8988T (cell line): ENCODE measurements at regions not wholly inside any gene's neighbourhood (a gene's known extent, or its start where the extent isn't known, plus 50 kb on each side); places are given as distances from the start of the nearest gene placed in this dataset.

ENCODE experiments used
- DNase-seq: peaks from one replicate; pipeline ENCODE4 v3.0.0; 2011

DNA sequence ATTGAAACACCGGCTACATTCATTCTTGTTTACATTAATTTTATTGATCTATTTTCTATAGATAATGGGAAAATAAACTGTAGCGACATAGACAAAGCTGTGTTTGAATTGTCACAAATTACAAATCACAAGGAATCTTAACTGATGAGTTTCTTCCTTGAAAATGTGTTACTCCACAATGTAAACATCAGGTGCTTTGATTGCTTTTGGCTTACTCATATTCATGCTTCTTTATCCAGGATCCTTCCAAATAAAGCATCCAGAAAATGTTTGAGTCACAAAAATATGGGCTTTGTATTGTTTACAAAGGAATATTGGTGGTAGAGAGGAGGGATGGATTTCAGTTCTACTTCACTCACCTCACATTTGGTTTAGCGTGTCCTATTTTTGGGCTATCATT, 64.0 kb downstream of the BMP2 start:
- DNase-seq, result no peak

DNA sequence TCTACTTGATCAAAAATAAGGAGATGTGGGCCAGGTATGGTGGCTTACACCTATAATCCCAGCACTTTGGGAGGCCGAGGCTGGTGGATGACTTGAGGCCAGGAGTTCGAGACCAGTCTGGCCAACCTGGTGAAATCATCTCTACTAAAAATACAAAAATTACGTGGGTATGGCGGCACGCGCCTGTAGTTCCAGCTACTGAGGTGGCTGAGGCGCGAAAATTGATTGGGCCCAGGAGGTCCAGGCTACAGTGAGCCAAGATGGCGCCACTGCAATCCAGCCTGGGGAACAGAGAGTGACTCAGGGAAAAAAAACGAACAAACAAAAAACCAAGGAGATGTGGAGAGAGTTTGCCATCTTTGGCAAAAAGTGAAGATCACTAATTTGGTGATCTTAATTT, 65.3 kb downstream of the BMP2 start:
- DNase-seq, result no peak

DNA sequence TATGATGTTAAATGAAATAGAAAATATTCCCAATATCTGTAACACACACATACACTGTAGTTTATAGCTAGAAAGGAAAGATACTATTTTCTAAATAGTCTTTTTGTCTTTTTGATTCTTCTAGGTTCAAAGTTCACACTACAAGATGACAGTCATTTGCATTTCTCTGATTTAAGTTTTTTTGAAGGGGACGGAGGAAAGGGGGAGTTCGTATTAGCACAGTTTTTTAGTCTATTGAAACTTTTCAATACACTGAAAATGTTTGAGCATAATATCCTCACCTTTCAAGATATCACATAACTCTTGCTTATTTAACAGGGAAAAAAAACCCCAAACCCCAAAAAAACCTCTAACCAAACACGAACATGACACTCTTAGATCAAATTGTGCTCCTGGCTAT, 68.1 kb downstream of the BMP2 start:
- DNase-seq, result no peak

DNA sequence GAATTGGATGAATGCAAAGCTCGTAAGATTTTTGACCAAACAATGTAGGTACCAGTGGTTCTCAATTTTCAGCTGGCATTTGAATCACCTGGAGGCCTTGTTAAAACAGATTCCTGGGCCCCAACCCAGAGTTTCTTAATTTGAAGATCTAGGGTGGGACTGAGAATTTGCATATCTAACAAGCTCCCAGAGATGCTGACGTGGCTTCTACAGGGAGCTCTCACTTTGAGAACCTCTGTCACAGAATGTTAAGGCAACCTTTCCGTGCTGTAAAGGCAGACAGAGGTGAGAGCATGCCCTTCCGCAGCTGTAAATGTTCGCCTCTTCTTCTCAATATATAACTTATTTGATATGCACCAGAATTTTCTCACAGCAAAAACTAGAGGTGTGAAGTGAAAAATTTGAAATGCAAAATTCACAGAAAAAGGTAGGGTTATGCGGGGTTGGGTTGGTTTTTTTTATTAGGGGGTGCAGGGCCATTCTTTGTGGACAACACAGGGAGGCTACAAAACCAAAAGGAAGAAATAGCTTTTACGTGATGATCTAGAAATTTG, 69.4 kb downstream of the BMP2 start:
- no peak for DNase-seq

DNA sequence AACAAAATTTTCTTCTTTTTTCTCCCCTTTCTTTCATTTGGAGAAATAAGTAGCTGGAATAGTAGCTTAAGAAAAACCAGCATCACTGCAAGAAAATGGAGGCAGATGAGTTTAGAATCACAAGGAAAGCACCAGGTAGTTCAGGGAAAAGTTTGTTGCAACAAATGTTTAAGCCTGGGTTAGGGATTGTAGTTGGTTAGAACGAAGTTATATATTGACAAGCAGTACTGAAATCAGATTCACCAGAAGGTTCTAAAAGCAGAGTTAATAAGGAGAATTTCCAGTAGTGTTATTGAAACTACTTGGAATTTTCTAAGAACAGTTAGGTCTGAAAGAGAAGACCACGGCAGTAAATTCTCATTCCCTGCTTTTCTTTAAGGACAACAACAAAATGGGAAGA, 70.2 kb downstream of the BMP2 start:
- no peak for DNase-seq

DNA sequence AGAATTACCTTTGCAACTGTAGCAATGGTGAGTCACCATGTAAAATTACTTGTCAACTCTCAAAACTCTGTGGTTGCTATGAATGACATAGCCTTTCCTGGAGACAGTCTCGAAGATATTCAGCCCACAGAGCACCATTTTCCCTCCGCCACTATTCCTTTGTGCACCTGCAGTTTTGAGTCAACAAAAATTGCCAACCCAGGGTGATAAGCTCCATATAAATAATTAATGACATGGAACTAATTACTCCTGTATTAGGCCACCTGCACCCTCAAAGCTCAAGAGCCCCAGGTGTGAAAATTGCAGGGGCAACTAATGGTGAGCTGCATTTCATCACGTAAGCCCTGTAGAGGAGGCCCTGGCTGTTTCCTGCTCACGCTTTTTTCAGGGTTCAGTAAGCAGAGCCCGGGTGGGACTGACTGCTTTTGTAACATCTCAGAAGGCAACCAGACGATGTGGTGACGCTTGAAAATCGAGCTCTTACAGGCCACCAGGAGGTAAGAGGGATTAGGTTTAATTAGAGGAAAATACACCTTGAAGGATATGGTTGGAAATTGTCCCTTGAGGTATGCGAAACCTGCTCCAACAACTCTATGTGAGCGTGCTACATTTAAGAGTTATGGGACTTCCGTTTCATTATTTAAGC, 70.8 kb downstream of the BMP2 start:
- no peak for DNase-seq

DNA sequence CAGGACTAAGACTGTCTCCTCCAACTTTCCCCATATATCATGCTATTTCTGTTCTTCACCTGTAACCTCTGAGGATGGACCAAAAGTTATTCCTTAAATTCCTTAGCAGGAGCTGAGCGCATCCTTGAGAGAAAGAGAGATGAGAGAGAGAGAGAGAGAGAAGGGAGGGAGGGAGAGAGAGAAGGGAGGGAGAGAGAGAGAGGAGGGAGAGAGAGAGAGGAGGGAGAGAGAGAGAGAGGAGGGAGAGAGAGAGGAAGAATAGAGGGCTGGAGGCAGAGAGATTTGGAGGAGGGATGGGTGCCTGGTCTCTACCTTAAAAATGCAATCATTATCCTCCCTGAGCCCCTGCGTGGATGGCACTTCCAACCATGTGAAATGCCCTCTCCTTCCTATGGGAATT, 73.6 kb downstream of the BMP2 start:
- no peak for DNase-seq

DNA sequence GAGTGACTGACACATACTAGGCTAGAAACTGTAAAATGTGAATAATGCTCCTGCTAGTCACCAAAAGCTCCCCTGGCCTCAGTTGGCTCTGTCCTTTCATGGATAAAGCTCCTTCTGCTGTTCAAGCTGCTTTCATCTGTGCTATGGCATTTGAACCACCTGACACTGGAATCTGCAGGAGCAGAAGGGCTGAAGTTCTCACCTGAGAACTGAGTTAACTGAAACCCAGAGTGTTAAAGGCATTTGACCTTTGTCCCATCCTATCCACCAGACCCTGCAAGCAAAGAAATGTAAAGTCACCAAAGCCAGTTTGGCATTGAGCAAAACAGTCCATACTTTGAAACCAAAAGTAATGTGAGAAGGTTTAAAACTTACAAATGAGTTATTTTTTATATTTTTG, 77.7 kb downstream of the BMP2 start:
- DNase-seq, result no peak

DNA sequence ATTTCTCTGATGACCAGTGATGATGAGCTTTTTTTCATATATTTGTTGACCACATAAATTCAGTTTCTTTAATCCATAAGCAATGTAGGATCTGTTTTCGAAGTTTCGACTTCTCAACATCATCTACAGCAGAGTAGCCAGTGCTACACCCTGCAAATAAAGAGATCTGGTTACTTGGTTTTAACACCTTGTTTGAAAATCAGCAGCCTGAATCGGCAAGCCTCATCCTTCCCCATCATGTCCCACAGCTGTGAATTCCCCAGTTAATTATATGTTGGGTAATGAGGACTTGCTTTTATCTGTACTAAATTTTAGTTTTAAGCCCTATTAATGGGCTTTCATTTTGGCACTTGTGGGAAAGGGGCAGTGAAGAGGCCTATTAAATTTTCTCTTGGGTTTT, 80.6 kb downstream of the BMP2 start:
- DNase-seq, result no peak

DNA sequence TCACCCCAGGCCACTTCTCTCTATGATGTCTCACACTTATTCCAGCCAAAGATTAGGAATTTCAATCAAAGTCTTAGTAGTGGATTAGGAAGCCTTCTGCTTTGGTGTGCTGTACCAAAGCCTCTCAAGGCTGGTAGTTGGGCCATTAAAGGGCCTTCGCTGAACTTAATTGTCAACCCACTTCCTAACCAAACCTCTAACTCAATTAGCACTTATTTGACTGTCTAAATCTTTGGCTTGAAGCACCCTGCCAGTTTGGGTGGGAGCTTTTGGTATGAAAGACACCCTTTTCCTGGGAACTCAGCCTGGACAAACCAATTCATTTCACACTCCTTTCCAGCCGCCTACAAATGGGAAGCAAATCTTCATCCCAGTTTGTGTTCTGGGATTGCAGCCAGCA, 81.5 kb downstream of the BMP2 start:
- DNase-seq, result no peak

DNA sequence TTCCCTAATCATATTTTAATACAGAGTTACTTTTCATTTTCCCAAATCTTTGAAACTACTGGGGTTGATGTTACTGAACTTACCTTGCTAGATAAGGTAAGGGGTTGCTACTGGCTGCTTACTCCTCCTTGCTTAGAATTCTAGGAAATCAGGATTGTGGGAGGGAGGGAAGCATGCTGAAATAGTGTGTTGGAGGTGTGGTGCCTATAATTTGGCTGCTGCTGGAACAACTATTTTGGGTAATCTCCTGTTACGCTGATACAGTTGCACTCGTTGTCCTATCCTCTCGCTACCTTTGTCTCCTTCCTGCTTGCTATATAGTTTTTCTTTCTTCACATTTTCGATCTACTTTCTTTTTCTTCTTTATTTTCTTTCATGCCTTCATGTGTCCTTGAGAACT, 83.7 kb downstream of the BMP2 start:
- DNase-seq, result no peak

DNA sequence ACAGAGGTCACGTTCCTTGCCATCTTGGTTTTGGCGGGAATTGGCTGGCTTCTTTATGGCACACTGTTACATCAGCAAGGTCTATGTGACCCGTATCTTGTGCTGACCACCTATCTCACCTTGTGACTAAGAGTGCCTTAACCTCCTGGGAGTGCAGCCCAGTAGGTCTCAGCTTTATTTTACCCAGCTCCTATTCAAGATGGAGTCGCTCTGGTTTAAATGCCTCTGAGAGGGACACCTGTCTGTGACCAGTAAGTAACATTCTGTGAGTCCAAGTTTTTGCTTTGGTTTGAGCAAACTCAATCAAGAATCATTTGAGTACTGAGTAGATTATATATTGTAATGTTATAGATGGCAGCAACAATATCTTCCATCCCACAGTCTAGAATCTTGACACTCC, 85.0 kb downstream of the BMP2 start:
- no peak for DNase-seq

DNA sequence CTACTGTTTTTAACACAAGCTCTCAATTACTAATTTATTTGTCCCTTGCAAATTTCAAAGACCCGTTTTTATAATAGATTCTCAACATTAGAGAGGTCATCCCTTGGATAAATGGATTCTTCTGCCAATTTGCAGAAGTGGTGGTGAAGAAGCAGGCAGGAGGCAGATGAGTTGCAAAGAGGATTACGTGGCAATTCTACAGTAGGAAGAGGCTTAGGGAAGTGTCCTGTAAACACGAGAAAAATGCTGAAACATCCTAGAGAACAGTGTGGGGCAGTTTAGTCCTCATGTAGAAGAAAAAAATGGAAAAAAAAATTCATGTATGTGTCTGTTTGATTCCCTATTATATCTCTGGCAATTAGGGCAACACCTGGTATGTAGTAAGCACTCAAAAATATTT, 87.6 kb downstream of the BMP2 start:
- DNase-seq, result no peak

DNA sequence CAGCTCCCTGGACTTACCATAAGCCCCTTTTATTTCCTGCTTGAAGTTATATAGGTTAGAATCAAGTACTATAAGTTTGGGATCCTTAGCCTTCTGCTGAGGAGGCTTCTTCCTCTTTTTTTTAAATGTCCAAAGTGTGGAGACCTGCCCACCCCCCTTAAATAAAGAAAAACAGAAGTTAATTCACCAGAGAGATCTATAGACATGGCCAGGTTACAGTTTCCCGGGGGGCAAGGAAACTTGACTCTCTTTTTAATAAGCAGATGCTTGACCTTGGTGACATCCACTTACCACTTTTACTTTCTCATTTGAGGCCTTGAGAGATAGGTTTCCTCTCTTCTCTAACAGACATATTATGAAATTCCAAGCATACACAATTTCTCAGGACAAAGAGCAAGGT, 88.3 kb downstream of the BMP2 start:
- no peak for DNase-seq

DNA sequence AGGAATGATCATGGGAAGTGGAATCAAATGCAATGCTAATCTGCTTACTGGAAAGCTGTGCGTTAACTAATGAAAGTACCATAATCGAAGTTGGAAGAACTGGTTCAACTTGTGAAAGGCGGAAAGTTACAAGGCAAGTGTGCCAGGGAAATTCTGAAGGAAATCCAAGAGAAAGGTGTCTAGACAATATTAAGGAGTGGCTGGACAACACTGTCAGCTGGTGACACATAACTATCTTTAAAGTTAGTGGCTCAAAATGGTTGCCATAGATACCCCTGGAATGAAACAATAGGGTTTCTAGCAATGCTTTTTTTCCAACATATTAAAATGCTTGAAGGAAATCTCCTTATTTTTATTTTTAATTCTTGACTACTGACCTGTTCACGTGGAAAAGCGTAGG, 90.4 kb downstream of the BMP2 start:
- no peak for DNase-seq

DNA sequence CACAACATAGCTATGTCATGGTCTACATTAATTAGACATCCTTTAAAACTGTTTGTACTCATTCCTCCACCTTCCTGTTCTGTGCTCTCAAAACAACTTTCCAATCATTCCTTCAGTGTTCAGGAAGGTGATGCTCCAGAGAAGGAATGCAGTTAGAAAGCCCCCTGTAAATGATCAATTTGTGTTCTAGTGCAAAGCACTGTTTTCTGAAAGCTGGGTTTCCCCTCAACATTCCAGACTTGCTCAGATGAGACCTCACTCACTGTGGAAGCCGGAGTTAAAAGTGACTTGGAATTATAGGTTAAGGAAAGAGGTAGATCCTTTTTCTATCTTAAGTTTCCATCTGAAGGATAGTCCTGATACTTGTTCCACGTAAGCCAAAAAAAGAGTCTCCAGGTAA, 95.9 kb downstream of the BMP2 start:
- DNase-seq, result no peak

DNA sequence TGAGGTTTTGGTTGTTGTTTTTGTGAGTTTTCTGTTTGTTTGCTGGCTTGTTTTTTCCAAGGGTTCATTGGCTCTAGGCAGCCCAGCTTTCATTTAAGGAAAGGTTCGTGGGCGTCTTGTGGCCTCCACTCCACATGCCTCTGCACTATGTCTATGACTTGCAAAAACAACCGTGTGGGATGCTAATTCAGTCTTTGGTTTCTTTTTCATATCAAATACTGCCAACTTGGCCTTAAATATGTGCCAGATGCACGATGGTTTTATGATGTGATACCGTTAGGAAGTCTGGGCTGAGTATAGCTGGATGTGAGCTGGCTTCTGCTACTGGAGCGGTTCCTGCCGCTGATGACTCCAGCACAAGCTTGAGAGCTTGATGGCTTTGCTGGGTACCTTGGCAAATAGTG, 96.3 kb downstream of the BMP2 start:
- no peak for DNase-seq

DNA sequence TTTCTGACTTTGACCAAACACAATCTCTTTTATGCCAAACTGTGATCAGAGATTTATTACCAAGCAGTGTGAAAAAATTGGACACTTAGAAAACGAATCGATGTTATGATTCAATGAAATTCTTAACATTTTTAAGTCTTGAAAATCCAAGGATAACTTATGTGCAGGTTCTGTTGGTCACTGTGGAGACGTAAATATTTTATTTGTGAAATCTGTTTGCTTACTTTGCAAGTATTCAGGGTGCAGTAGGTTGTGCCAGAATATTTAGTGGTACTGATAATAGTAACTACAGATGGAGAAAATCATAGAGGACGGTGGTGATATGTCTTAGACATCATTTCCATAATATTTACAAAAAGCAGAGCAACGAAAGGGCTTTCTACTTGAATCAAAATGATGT, 97.3 kb downstream of the BMP2 start:
- DNase-seq, result no peak

DNA sequence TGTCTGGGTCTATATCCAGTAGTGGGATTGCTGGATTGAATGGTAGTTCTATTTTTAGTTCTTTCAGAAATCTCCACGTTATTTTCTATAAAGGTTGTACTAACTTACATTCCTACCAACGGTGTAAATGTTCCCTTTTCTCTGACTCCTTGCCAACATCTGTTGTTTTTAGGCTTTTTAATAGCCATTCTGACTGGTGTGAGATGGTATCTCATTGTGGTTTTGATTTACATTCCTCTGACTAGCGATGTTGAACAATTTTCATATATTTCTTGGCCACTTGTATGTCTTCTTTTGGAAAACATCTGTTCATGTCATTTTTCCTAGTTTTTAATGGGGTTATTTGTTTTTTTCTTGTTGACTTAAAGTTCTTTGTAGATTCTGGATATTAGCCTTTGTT, 99.3 kb downstream of the BMP2 start:
- DNase-seq, result no peak

DNA sequence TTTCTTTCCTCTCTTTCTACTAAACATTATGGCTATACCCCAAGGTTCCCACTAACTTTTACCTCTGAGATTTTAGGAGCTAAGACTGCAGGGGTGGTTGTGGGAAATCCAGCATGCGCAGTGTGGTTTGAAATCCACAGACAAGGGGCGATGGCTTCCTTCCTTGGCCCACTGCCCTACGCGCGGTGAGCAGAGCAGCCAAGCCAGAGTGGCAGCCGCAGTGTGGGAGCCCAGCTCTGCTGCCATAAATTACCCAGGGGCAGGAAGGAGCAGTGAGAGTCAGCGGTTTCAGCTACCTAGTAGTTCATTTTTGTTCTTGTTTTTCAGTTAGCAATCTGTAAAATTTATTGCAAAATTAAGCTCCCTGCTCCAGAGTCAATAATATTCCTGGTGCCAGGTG, 101.4 kb downstream of the BMP2 start:
- no peak for DNase-seq

DNA sequence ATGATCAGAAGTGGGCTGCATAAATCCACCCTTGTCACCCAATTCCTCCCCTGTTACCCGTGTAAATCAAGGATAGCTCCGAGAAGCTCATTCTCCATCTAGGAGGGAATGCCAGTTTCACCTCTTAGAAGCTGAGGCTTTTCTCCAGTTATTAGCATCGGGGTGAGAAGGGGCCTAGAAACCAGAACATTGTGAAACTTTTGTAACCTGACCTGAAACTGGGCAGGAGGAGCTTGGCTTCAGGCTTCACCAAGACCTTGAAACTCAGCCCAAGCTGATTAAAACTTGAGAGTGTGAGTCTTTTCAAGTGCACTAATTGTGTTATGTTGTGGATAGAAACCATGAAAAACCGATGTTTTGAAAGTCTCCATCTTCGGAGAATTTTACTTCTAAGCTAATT, 103.1 kb downstream of the BMP2 start:
- DNase-seq, result no peak

DNA sequence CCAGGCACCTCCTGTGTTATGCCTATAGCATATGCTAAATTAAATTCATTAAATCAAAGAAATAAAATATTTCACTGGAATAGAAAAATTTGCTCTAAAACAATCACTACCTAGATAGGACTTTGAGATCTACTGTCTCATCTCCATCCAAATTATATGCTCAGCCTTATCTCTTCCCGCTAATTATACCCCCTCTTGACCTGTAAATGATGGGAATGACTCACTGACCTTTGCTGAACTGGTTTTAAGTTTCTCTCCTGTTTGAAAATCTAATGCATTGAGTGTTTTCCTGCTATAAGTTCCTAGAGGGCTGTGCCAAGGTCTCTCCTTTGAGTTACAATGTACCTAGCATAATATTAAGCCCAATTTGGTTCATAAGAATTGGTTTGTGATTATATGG, 110.1 kb downstream of the BMP2 start:
- no peak for DNase-seq

DNA sequence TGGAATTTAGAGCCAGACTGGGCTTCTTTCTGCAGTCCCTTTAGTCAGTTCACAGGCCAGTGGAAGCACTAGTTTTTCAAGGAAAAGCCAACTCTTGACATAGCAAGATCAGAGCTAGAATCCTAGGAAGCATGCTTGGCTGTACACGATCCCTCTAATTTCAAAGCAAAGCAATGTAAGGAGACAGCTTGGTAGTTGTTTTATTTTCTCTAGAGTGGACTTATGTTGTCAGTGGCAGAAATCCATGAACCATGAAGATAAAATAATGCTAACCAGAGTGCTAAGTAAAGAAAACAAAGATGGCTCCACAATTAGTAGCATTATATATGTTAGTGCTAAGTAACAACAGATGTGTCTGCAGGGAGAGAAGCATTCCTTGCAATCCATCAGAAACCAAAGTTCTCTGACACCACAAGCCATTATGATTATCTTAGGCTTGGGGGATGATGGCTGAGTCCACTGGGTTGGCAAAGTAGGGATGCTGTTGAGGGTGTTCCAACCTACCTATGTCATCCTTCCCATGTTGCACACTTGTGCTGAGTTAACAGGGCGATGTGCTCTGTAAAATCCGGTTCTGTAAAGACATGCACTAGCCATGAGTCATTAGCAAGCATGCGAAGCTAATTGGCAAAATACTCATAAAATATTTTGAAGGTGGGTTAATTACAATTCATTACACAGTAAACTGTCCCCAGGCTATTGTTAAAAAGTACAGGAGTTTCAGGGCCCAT, 115.2 kb downstream of the BMP2 start:
- DNase-seq, result no peak

DNA sequence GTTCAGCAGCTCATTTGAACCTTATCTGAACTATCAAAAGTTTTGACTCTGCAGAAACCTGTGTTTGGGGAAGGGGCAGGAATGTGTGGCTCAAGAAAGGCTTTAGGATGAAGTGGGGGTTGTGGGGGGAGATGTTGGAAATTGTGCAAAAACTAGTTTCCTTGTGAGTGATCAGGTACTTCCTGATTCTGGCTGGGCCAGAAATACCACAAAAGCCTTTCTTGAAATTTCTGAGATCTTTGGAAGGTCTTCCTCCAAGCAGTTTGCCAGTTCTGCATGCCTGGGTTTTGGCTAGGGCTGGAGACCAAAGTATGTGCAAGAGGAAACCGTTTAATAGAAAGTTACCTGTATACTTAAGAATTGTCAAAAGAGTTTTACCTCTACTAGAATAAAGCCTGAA, 116.6 kb downstream of the BMP2 start:
- no peak for DNase-seq
